ENCODE measurements at regions not wholly inside any gene's neighbourhood (a gene's known extent, or its start where the extent isn't known, plus 50 kb on each side); places are given as distances from the start of the nearest gene placed in this dataset.
"Not testable (repeated sequence)": the region's sequence is repeated elsewhere in the genome, so short reads cannot be mapped to it uniquely, and the experiment has no call there.

DNA sequence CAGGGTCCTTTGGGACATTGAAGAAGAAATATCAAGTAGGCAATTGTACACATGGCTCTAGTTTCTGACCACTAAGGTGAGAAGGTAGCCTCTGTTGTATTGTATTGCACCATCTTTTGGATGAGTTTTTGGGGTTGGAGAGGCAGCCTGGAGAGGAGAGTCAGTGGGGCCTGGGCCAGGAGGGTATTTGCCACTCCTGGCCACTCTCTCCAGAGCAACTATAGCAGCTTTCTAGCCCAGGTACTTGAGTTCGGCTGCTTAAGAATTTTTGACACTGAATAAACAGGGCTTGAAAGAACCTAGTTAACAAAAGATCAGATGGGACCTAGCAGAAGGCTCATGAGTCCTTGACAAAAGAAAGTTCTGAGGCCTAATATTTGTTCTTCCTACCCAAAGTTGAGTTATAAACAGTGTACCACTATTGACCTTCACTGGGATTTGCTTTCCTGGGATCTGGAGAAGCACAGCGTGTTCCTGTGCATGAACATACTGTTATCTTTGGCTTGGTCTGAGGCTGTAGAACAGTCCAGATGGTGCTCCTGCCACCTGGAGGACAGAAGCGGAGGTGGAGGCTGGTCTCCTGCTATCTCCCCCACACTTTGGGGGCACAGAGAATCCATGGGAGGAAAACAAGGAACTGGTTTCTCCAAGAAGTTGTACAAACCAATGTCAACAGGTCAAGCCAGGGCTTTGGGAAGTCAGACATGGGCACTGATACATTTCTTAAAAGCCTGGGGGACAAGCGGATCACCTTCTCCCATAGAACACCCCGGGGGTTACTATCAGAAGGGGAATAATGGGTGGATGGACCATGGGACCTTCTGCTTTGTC, 110.4 kb upstream of the LIFR start:
- H3K27ac ChIP-seq (ENCODE audit: low read depth, low read length), result no peak overlapping the region
- no peaks in the 10 kb centered on the region for H3K27me3 ChIP-seq (ENCODE audit: insufficient read depth, low read length)
- H3K9ac ChIP-seq (ENCODE audit: low read depth, low read length), result no peak overlapping the region
- H3K4me1 ChIP-seq (ENCODE audit: insufficient read depth, low read length), result no peaks in the 10 kb centered on the region; the same call in 1 of the 2 replicates
- 90% methylated on average over 5 of the region's 5 CpGs for WGBS
- H3K9me3 ChIP-seq (ENCODE audit: insufficient read depth, low read depth, low read length), result no peaks in the 10 kb centered on the region
- no peaks in the 10 kb centered on the region for H3K36me3 ChIP-seq (ENCODE audit: insufficient read depth, low read length)
- no peak overlapping the region for H3K4me3 ChIP-seq (ENCODE audit: low read length)

DNA sequence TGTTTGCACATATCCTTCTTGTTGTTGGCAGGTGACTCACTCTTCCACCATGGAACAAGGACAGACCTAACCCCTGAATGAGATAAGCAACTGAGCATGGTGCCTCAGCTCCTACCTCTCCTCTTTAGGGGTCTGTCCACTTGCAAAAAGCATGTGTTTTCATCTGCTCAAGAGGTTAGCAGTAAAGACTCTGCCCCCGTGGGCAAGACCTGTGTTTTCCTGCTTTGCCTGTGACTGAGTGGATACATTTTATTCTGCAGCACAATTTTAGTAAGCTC, 111.0 kb upstream of the LIFR start:
- 95% methylated on average over 1 of the region's 1 CpG for WGBS

DNA sequence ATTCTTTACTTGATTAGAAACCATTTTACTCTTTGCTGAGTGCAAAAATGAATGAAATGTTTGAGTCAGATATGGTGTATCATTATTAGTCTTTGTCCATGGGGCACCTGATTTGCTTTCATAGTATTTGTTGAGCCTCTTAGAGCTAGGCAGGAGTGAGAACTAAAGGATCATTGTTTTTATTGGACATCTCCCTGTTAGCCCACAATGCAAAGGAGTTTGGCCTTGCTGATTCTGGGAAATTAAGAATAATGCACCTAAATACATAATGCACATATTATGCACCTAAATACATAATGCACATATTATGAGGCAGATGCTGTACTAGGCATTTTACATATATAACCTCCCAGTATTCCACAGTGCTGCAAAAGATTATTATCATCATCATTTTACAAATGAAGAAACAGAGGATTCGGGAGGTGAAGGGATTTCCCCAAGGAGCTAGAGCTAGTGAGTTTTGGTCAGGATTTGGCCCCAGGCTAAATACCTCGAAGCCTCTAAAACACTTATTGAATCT, 113.0 kb upstream of the LIFR start:
- Histone ChIP-seq H3K4me1 (ENCODE audit: insufficient read depth, low read length) (no peaks in the 10 kb centered on the region; the same call in 1 of the 2 replicates), H3K27me3 (ENCODE audit: insufficient read depth, low read length) (no peaks in the 10 kb centered on the region), H3K9me3 (ENCODE audit: insufficient read depth, low read depth, low read length) (no peaks in the 10 kb centered on the region), H3K36me3 (ENCODE audit: insufficient read depth, low read length) (no peaks in the 10 kb centered on the region), H3K27ac (ENCODE audit: low read depth, low read length) (no peak overlapping the region), H3K4me3 (ENCODE audit: low read length) (no peak overlapping the region), H3K9ac (ENCODE audit: low read depth, low read length) (no peak overlapping the region)
- WGBS, result 97% methylated on average over 2 of the region's 2 CpGs

More for the DNA sequence above, 111.0 kb upstream of the LIFR start:
- Histone ChIP-seq H3K4me1 (ENCODE audit: insufficient read depth, low read length) (no peaks in the 10 kb centered on the region; the same call in 1 of the 2 replicates), H3K4me3 (ENCODE audit: low read length) (no peak overlapping the region), H3K27me3 (ENCODE audit: insufficient read depth, low read length) (no peaks in the 10 kb centered on the region), H3K36me3 (ENCODE audit: insufficient read depth, low read length) (no peaks in the 10 kb centered on the region), H3K27ac (ENCODE audit: low read depth, low read length) (no peak overlapping the region), H3K9me3 (ENCODE audit: insufficient read depth, low read depth, low read length) (no peaks in the 10 kb centered on the region), H3K9ac (ENCODE audit: low read depth, low read length) (no peak overlapping the region)

DNA sequence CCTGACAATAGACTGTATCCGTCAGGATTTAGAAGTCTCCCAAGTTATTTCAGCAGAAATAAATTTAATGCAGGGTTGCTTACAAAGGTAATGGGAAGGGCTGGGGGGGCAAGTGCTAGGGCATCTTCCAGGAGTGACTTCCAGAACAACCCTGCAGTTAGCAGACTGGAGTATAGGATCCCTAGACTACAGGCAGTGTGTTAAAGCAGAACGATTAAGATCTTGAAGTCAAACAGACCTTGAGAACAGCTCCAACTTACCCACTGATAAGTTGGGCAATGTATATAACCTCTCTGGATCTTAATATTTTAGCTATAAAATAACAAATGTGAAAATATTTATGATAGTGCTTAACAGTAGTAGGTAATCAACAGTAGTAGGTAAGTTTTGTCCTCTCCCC, 113.6 kb upstream of the LIFR start:
- H3K36me3 ChIP-seq (ENCODE audit: insufficient read depth, low read length), result no peaks in the 10 kb centered on the region
- no peaks in the 10 kb centered on the region for H3K9me3 ChIP-seq (ENCODE audit: insufficient read depth, low read depth, low read length)
- no peak overlapping the region for H3K27ac ChIP-seq (ENCODE audit: low read depth, low read length)
- WGBS, result 100% methylated on average over 2 of the region's 2 CpGs
- H3K27me3 ChIP-seq (ENCODE audit: insufficient read depth, low read length), result no peaks in the 10 kb centered on the region
- H3K4me1 ChIP-seq (ENCODE audit: insufficient read depth, low read length), result no peaks in the 10 kb centered on the region; the same call in 1 of the 2 replicates
- no peak overlapping the region for H3K4me3 ChIP-seq (ENCODE audit: low read length)
- H3K9ac ChIP-seq (ENCODE audit: low read depth, low read length), result no peak overlapping the region

DNA sequence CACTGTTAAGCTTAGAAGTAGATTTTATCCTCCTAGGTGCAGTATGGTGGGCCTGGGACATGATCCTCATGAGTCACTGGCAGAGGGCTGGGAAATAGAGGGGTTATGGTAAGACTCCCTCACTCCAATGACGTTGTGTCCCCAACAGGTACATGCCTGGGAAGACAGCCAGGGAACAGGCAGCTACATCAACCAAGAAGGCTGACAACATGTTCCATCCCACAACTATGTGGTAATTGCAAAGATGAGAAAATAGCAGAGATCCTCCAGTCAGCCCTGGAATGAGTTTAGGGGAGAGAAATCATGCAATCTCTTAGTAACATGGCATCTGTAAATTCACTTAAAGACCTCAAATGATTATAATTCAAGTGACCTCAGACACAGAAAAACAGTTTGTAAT, 114.4 kb upstream of the LIFR start:
- H3K9ac ChIP-seq (ENCODE audit: low read depth, low read length), result no peak overlapping the region
- H3K4me3 ChIP-seq (ENCODE audit: low read length), result no peak overlapping the region
- 86% methylated on average over 1 of the region's 1 CpG for WGBS
- no peaks in the 10 kb centered on the region for H3K36me3 ChIP-seq (ENCODE audit: insufficient read depth, low read length)
- H3K27ac ChIP-seq (ENCODE audit: low read depth, low read length), result no peak overlapping the region
- no peaks in the 10 kb centered on the region; the same call in 1 of the 2 replicates for H3K4me1 ChIP-seq (ENCODE audit: insufficient read depth, low read length)
- no peaks in the 10 kb centered on the region for H3K9me3 ChIP-seq (ENCODE audit: insufficient read depth, low read depth, low read length)
- no peaks in the 10 kb centered on the region for H3K27me3 ChIP-seq (ENCODE audit: insufficient read depth, low read length)

DNA sequence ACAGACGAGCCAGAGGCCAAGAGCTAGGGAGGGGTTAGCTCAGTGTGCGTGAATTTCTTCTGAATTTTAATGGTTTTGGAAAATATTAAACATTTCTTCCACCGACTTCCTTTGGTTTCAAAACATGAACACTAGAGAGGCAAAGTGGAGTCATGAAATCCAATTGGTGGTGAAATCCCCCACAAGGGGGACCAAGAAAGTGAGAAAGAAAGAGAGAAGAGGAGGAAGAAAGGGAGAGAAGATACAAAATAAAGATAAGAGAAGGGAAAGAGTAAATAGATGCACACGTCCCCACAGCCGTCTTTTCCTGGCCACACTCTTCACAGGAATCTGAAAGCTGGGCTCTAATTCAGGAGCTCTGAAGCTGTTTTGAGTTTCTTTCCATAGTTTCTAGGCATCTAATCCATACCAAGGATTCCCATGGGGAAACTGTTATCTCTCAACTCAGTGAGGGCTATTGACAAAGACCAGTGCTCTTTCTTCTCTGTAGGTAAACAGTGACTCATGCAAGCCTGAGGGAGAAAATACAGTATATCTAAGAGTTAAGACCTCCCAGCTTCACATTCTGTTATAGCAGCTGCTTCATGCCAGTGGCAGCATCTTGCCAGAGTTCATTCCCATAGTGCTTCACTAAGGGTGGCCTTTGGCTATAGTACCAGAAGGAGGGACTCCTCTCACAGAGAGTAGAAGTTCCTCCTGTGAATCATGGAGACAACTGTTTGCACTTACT, 115.8 kb upstream of the LIFR start:
- Histone ChIP-seq H3K36me3 (ENCODE audit: insufficient read depth, low read length) (no peaks in the 10 kb centered on the region), H3K27me3 (ENCODE audit: insufficient read depth, low read length) (no peaks in the 10 kb centered on the region), H3K9me3 (ENCODE audit: insufficient read depth, low read depth, low read length) (no peaks in the 10 kb centered on the region), H3K9ac (ENCODE audit: low read depth, low read length) (no peak overlapping the region), H3K27ac (ENCODE audit: low read depth, low read length) (peak overlapping the region; percentile 22; the same call in 1 of the 2 replicates), H3K4me1 (ENCODE audit: insufficient read depth, low read length) (no peaks in the 10 kb centered on the region; the same call in 1 of the 2 replicates), H3K4me3 (ENCODE audit: low read length) (no peak overlapping the region)
- 81% methylated on average over 5 of the region's 5 CpGs for WGBS

DNA sequence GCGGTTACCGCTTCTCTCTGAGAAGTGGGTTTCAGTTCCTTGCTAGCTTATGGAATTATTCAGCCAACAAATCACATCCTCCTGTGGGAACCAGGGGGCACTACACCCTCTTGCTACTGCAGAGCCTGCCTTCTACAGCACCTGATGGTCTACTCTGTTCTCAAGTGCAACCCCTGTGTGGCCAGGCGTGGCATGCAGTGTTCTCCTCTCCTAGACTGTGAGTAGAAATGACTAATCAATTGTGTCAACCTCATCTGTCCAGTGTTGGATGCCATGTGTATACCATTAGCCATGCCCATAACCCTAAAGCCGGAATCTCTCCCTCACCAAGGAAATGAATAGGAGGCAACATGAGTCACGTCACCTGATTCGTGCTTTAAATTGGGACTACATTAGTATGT, 117.2 kb upstream of the LIFR start:
- H3K27me3 ChIP-seq (ENCODE audit: insufficient read depth, low read length), result no peaks in the 10 kb centered on the region
- H3K9me3 ChIP-seq (ENCODE audit: insufficient read depth, low read depth, low read length), result no peaks in the 10 kb centered on the region
- 96% methylated on average over 6 of the region's 6 CpGs for WGBS
- no peak overlapping the region for H3K9ac ChIP-seq (ENCODE audit: low read depth, low read length)
- H3K4me3 ChIP-seq (ENCODE audit: low read length), result no peak overlapping the region
- H3K36me3 ChIP-seq (ENCODE audit: insufficient read depth, low read length), result no peaks in the 10 kb centered on the region
- H3K4me1 ChIP-seq (ENCODE audit: insufficient read depth, low read length), result no peaks in the 10 kb centered on the region; the same call in 1 of the 2 replicates
- no peak overlapping the region for H3K27ac ChIP-seq (ENCODE audit: low read depth, low read length)

DNA sequence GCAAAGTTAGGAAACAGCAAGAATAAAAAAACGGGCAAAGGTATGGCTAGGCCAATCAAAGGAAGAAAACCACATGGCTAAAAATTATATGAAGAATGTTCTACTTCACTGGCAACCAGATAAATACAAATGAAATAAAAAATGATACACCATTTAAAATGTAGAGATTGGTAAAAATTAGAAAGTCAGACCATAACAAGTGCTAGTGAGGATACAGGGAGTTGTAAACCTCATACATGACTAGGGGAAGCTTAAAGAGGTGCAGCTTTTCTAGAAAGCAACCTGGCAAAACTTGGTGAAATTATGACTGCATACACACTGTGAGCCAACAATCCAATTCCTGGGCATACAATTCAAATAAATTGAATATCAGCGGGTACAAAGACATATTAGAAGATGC, 119.0 kb upstream of the LIFR start:
- H3K36me3 ChIP-seq (ENCODE audit: insufficient read depth, low read length), result no peaks in the 10 kb centered on the region
- H3K27me3 ChIP-seq (ENCODE audit: insufficient read depth, low read length), result no peaks in the 10 kb centered on the region
- no peak overlapping the region for H3K27ac ChIP-seq (ENCODE audit: low read depth, low read length)
- no peak overlapping the region for H3K4me3 ChIP-seq (ENCODE audit: low read length)
- H3K9me3 ChIP-seq (ENCODE audit: insufficient read depth, low read depth, low read length), result no peaks in the 10 kb centered on the region
- H3K4me1 ChIP-seq (ENCODE audit: insufficient read depth, low read length), result no peaks in the 10 kb centered on the region; the same call in 1 of the 2 replicates
- H3K9ac ChIP-seq (ENCODE audit: low read depth, low read length), result no peak overlapping the region
- WGBS, result 90% methylated on average over 2 of the region's 2 CpGs

DNA sequence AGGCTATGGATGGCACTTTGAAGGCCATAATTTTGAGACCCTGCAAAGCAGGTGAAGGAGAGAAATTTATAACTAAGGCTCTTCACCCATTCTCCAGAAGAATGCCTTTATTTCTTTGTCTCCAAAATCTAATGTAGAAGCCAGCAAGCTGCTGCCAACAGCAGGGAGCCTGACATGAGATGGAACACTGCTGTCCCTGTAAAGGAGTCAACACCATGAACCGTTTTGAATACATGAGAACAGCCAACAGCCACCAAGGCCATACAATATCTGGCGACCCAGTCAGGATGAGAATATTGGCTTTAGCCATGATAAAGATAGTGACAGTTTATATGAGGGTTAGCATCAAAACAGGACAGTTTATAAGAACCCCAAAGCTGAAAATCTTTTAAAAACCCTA, 121.2 kb upstream of the LIFR start:
- Histone ChIP-seq H3K27ac (ENCODE audit: low read depth, low read length) (no peak overlapping the region), H3K27me3 (ENCODE audit: insufficient read depth, low read length) (no peaks in the 10 kb centered on the region), H3K4me1 (ENCODE audit: insufficient read depth, low read length) (no peaks in the 10 kb centered on the region; the same call in 1 of the 2 replicates), H3K9me3 (ENCODE audit: insufficient read depth, low read depth, low read length) (no peaks in the 10 kb centered on the region), H3K9ac (ENCODE audit: low read depth, low read length) (no peak overlapping the region), H3K4me3 (ENCODE audit: low read length) (no peak overlapping the region), H3K36me3 (ENCODE audit: insufficient read depth, low read length) (no peaks in the 10 kb centered on the region)
- 94% methylated on average over 2 of the region's 2 CpGs for WGBS

DNA sequence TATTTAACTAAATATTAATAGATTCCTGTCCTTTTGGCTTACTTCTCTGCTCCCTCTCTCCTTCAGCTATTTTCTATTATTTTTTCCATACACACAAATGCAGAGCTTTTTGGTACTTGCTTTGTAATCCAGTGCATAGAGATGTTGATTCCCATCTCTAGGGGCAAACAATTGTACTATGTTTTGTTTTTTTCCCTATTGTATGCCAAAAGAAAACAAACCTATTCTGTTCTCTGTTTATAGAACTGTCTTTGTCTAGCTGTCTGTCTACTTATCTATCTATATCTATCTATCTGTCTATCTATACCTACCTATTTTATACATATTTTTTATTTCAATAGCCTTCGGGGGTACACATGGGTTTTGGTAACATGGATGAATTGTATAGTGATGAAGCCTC, 121.6 kb upstream of the LIFR start:
- Histone ChIP-seq H3K36me3 (ENCODE audit: insufficient read depth, low read length) (no peaks in the 10 kb centered on the region), H3K4me3 (ENCODE audit: low read length) (no peak overlapping the region), H3K9me3 (ENCODE audit: insufficient read depth, low read depth, low read length) (no peaks in the 10 kb centered on the region), H3K4me1 (ENCODE audit: insufficient read depth, low read length) (no peaks in the 10 kb centered on the region), H3K27me3 (ENCODE audit: insufficient read depth, low read length) (no peaks in the 10 kb centered on the region), H3K9ac (ENCODE audit: low read depth, low read length) (no peak overlapping the region), H3K27ac (ENCODE audit: low read depth, low read length) (no peak overlapping the region)
- WGBS, result no CpG with 5 or more reads among the region's 1 CpG

DNA sequence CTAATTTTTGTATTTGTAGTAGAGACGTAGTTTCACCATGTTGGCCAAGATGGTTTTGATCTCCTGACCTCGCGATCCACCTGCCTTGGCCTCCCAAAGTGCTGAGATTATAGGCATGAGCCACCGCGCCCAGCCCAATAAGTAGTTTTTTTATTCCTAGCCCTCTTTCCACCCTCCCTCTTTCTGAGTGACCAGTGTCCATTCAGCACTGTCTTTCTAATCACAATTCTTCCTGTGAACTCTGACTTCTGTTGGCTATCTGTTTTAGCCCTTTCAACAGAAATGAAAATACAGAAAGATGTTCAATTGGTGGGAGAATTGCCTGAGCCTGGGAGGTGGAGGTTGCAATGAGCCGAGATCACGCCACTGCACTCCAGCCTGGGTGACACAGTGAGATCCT, 122.3 kb upstream of the LIFR start:
- H3K9ac ChIP-seq (ENCODE audit: low read depth, low read length); H3K27me3 ChIP-seq (ENCODE audit: insufficient read depth, low read length); H3K4me1 ChIP-seq (ENCODE audit: insufficient read depth, low read length); H3K4me3 ChIP-seq (ENCODE audit: low read length); H3K36me3 ChIP-seq (ENCODE audit: insufficient read depth, low read length); H3K9me3 ChIP-seq (ENCODE audit: insufficient read depth, low read depth, low read length); H3K27ac ChIP-seq (ENCODE audit: low read depth, low read length): not testable (repeated sequence)
- 96% methylated on average over 7 of the region's 7 CpGs for WGBS
